GM23248 (cell line): ENCODE measurements at regions not wholly inside any gene's neighbourhood (a gene's known extent, or its start where the extent isn't known, plus 50 kb on each side); places are given as distances from the start of the nearest gene placed in this dataset.

Experiments
- DNase-seq: peaks from one replicate; pipeline ENCODE4 v3.0.0-alpha.2; 2015
- H2AFZ ChIP-seq: fragments of 200-600 bp; sonication (generic); 2 replicates; pipeline ENCODE4 v1.6.1; 2016; ENCODE audit warnings: antibody characterized with exemption
- H3F3A ChIP-seq: fragments of 200-600 bp; sonication (generic); 2 replicates; pipeline ENCODE4 v1.6.1; 2016; ENCODE audit warnings: mild to moderate bottlenecking, antibody characterized with exemption, mixed run types; ENCODE audit not compliant: insufficient read depth
- H3K27ac ChIP-seq: fragments of 200-600 bp; sonication (generic); 2 replicates; pipeline ENCODE4 v1.5.1; 2016; ENCODE audit warnings: mild to moderate bottlenecking
- H3K27me3 ChIP-seq: fragments of 200-600 bp; sonication (generic); replicated peaks from 2 replicates; pipeline ENCODE4 v1.6.1; 2016; ENCODE audit warnings: mild to moderate bottlenecking; ENCODE audit not compliant: insufficient read depth
- H3K36me3 ChIP-seq: fragments of 200-600 bp; sonication (generic); 2 replicates; pipeline ENCODE4 v1.6.1; 2016; ENCODE audit warnings: low read depth, mild to moderate bottlenecking
- H3K4me1 ChIP-seq: fragments of 200-600 bp; sonication (generic); 2 replicates; pipeline ENCODE4 v1.6.1; 2016; ENCODE audit warnings: mild to moderate bottlenecking; ENCODE audit not compliant: insufficient read depth
- H3K4me2 ChIP-seq: fragments of 200-600 bp; sonication (generic); one replicate; pipeline ENCODE4 v1.6.1; 2016; ENCODE audit warnings: mild to moderate bottlenecking; ENCODE audit not compliant: unreplicated experiment
- H3K4me3 ChIP-seq: fragments of 200-600 bp; sonication (generic); 2 replicates; pipeline ENCODE4 v1.5.1; 2016; ENCODE audit warnings: mild to moderate bottlenecking
- H3K79me2 ChIP-seq: fragments of 200-600 bp; sonication (generic); 2 replicates; pipeline ENCODE4 v1.6.1; 2016; ENCODE audit warnings: mild to moderate bottlenecking; ENCODE audit not compliant: insufficient read depth
- H3K9ac ChIP-seq: fragments of 200-600 bp; sonication (generic); 2 replicates; pipeline ENCODE4 v1.6.1; 2016; ENCODE audit warnings: mild to moderate bottlenecking
- H3K9me2 ChIP-seq: fragments of 200-600 bp; sonication (generic); 2 replicates; pipeline ENCODE4 v1.6.1; 2016; ENCODE audit warnings: mixed run types, mild to moderate bottlenecking, moderate library complexity; ENCODE audit not compliant: insufficient read depth
- H3K9me3 ChIP-seq: fragments of 200-600 bp; sonication (generic); one replicate; pipeline ENCODE4 v1.6.1; 2017; ENCODE audit warnings: low read depth
- H4K20me1 ChIP-seq: fragments of 200-600 bp; sonication (generic); 2 replicates; pipeline ENCODE4 v1.6.0; 2016; ENCODE audit not compliant: insufficient read depth
- EZH2 ChIP-seq: fragments of 200-600 bp; sonication (generic); IDR thresholded peaks from 2 replicates; pipeline ENCODE4 v1.6.1; 2018; ENCODE audit warnings: antibody characterized with exemption, mild to moderate bottlenecking; ENCODE audit not compliant: insufficient read depth, poor library complexity, severe bottlenecking
- EZH2phosphoT487 ChIP-seq: fragments of 200-600 bp; sonication (generic); IDR thresholded peaks from 2 replicates; pipeline ENCODE4 v1.6.1; 2018; ENCODE audit warnings: antibody characterized with exemption, moderate library complexity, mild to moderate bottlenecking, low read depth; ENCODE audit not compliant: insufficient read depth
- WGBS, 2 experiments: methylation state at CpG; one replicate each; pipeline ENCODE4 v1.1.6; 2015 to 2017; ENCODE audit warnings: low lambda C conversion rate in 2 of 2, low coverage in 1 of 2; ENCODE audit errors: missing lambda C conversion rate in 2 of 2; 5-methylcytosine and 5-hydroxymethylcytosine counted together
- in situ Hi-C: fragments of 300-500 bp; cut with MboI; formaldehyde crosslinking; loops from 2 replicates; pipeline ENCODE4 v1.15.0; 2020

DNA sequence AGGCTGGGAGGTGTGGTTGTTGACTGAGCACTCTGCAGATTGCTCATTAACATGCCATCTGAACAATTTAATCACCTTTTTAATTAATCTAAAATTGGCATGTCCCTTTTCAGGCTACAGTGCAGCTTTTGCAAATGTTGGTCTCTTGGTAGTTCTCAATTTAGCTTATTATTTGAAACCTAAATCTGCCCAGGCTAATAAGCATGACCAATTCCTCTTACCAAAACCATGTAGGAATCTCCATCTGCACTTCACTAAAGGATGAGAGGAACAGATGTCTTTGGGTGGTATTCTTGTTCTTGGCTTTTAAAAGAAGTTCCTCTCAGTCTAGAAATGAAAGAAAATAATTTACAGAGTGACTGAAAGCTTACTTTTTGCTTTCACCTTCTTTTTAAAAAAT is 190.1 kb upstream of the RMST start:
- H3K36me3 ChIP-seq, result no peaks in the 10 kb centered on the region
- no peak for DNase-seq
- H3K9me2 ChIP-seq, result no peaks in the 10 kb centered on the region
- in situ Hi-C loops, result no loop called here
- no peaks in the 10 kb centered on the region for H3F3A ChIP-seq
- H2AFZ ChIP-seq, result no peak overlapping the region
- H3K4me1 ChIP-seq, result no peaks in the 10 kb centered on the region
- no peaks in the 10 kb centered on the region for H3K79me2 ChIP-seq
- H4K20me1 ChIP-seq, result no peaks in the 10 kb centered on the region
- no peak overlapping the region for H3K9ac ChIP-seq
- H3K4me3 ChIP-seq, result no peak overlapping the region
- no peaks in the 10 kb centered on the region for H3K9me3 ChIP-seq
- no peak overlapping the region for H3K4me2 ChIP-seq
- H3K27ac ChIP-seq, result no peak overlapping the region
- TF ChIP-seq EZH2phosphoT487, result no peak
- no peak for TF ChIP-seq EZH2
- no peaks in the 10 kb centered on the region for H3K27me3 ChIP-seq

DNA sequence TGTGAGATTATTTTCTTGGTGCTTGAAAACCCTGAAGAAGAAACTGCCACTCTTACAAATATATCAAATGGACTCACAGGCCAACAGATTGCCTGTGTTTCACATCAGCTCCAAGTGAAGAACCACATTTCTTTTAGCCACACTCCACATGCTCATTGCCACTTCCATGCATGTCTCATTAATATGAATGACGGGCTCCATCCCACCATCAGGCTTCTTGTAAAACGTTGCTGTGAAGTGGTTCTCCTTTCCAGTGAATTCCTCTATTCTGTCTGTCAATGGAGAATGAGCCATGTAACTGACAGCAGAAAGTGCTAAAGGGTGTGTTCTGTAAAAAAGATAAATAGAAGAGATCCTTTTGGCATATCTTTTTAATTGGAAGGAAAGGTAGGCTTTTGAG is 188.2 kb upstream of the RMST start:
- Histone ChIP-seq H2AFZ (no peak overlapping the region), H3K4me3 (no peak overlapping the region), H3K79me2 (no peaks in the 10 kb centered on the region), H3K36me3 (no peaks in the 10 kb centered on the region), H3K9me2 (no peaks in the 10 kb centered on the region), H3K4me2 (no peak overlapping the region), H3K27me3 (no peaks in the 10 kb centered on the region), H3K4me1 (no peaks in the 10 kb centered on the region), H3F3A (no peaks in the 10 kb centered on the region), H4K20me1 (no peaks in the 10 kb centered on the region), H3K27ac (no peak overlapping the region), H3K9me3 (no peaks in the 10 kb centered on the region), H3K9ac (no peak overlapping the region)
- TF ChIP-seq EZH2phosphoT487 (no peak), EZH2 (no peak)
- in situ Hi-C loops, result no loop called here
- DNase-seq, result no peak
- 1 to 4% methylated on average over 2 of the region's 2 CpGs for WGBS, 2 experiments

GRCh38 chr12:97275256-97275655 is 187.3 kb upstream of the RMST start:
- H3K36me3 ChIP-seq, result no peaks in the 10 kb centered on the region
- H3K4me2 ChIP-seq, result no peak overlapping the region
- no peaks in the 10 kb centered on the region for H3K27me3 ChIP-seq
- no peaks in the 10 kb centered on the region for H3K4me1 ChIP-seq
- H4K20me1 ChIP-seq, result no peaks in the 10 kb centered on the region
- no peak overlapping the region for H2AFZ ChIP-seq
- no peaks in the 10 kb centered on the region for H3F3A ChIP-seq
- TF ChIP-seq EZH2phosphoT487 (no peak), EZH2 (no peak)
- H3K9me3 ChIP-seq, result no peaks in the 10 kb centered on the region
- DNase-seq, result no peak
- H3K27ac ChIP-seq, result no peak overlapping the region
- no peak overlapping the region for H3K4me3 ChIP-seq
- no peaks in the 10 kb centered on the region for H3K9me2 ChIP-seq
- WGBS, 2 experiments, result 7 to 12% methylated on average over 14 of the region's 14 CpGs
- no peak overlapping the region for H3K9ac ChIP-seq
- in situ Hi-C loops, result no loop called here
- H3K79me2 ChIP-seq, result no peaks in the 10 kb centered on the region

- H2AFZ ChIP-seq, result no peak overlapping the region
- H3K27ac ChIP-seq, result no peak overlapping the region
- no peak overlapping the region for H3K4me3 ChIP-seq
- no peak overlapping the region for H3K9ac ChIP-seq
- H3K9me2 ChIP-seq, result no peaks in the 10 kb centered on the region
- no peaks in the 10 kb centered on the region for H3K27me3 ChIP-seq
- no peaks in the 10 kb centered on the region for H3K79me2 ChIP-seq
- no peaks in the 10 kb centered on the region for H3K9me3 ChIP-seq
- no peaks in the 10 kb centered on the region for H3K4me1 ChIP-seq
- no peaks in the 10 kb centered on the region for H3K36me3 ChIP-seq
- in situ Hi-C loops, result no loop called here
- H3F3A ChIP-seq, result no peaks in the 10 kb centered on the region
- no peak overlapping the region for H3K4me2 ChIP-seq
- H4K20me1 ChIP-seq, result no peaks in the 10 kb centered on the region
- DNase-seq, result no peak
- TF ChIP-seq EZH2phosphoT487 (no peak), EZH2 (no peak)
- 2 to 6% methylated on average over 15 of the region's 15 CpGs for WGBS, 2 experiments
These were observed 186.6 kb upstream of the RMST start for GRCh38 chr12:97275728-97276590.
